GM12878 (cell line): ENCODE measurements at regions not wholly inside any gene's neighbourhood (a gene's known extent, or its start where the extent isn't known, plus 50 kb on each side); places are given as distances from the start of the nearest gene placed in this dataset.

Experiments
- ATAC-seq: fragments of 200-7000 bp; cut with Tn5 transposase; 3 replicates; pipeline ENCODE4 v1.9.1; 2020; ENCODE audit warnings: mild to moderate bottlenecking, moderate library complexity
- BruUV-seq: library from RNA; stranded (reverse); fragments of 400-500 nt; replicated peaks from 2 replicates; lab custom pipeline; 2021; lab: Mats Ljungman, UMichigan
- CTCF ChIA-PET: fragments of 300-600 bp; sonication (Branson Sonifier 250); formaldehyde crosslinking; extraction: SDS; loops from one replicate; lab custom pipeline; 2021; ENCODE audit warnings: inconsistent platforms; lab: Yijun Ruan, JAX
- POLR2A ChIA-PET: fragments of 350-600 bp; formaldehyde crosslinking; extraction: SDS; loops from one replicate; lab custom pipeline; 2021; ENCODE audit warnings: inconsistent platforms; lab: Charles Lee
- RAD21 ChIA-PET: fragments of 300-600 bp; sonication (Branson Sonifier 250); formaldehyde crosslinking; loops from one replicate; lab custom pipeline; 2023; ENCODE audit warnings: antibody characterized with exemption; ENCODE audit not compliant: unreplicated experiment; lab: Charles Lee
- SMC1A ChIA-PET: fragments of 300-600 bp; sonication (Branson Sonifier 250); formaldehyde crosslinking; loops from one replicate; lab custom pipeline; 2023; ENCODE audit not compliant: unreplicated experiment, uncharacterized antibody; lab: Charles Lee
- DNase-seq: peaks from one replicate; pipeline ENCODE4 v3.0.0-alpha.2; 2011; ENCODE audit warnings: low read depth, low spot score
- FAIRE-seq: peaks from 3 replicates; lab custom pipeline; 2011; peaks lifted over from hg19 to GRCh38; lab: Jason Lieb, UNC
- H2AFZ ChIP-seq: 2 replicates; pipeline ENCODE4 v1.6.0; 2011; ENCODE audit warnings: low read depth, low read length, control low read depth; ENCODE audit not compliant: control insufficient read depth
- H3K27ac ChIP-seq: 2 replicates; pipeline ENCODE4 v1.5.1; 2011; ENCODE audit warnings: control low read depth; ENCODE audit not compliant: control insufficient read depth, insufficient read depth
- H3K27me3 ChIP-seq, 2 experiments: replicated peaks in 1 of 2; 2 replicates each; pipeline versions ENCODE4 v1.6.0 to v1.6.1; 2011; ENCODE audit warnings: low read length in 1 of 2; ENCODE audit not compliant: control insufficient read depth in 2 of 2, insufficient read depth in 2 of 2
- H3K36me3 ChIP-seq, 2 experiments: 2 replicates each; pipeline ENCODE4 v1.5.1; 2011; ENCODE audit warnings: low read length in 1 of 2; ENCODE audit not compliant: control insufficient read depth in 2 of 2, insufficient read depth in 2 of 2
- H3K4me1 ChIP-seq: 2 replicates; pipeline ENCODE4 v1.6.1; 2011; ENCODE audit warnings: mild to moderate bottlenecking, low read length, moderate library complexity, mixed read lengths; ENCODE audit not compliant: control insufficient read depth, insufficient read depth
- H3K4me2 ChIP-seq: 2 replicates; pipeline ENCODE4 v1.6.0; 2011; ENCODE audit warnings: control low read depth; ENCODE audit not compliant: control insufficient read depth, insufficient read depth
- H3K4me3 ChIP-seq: fragments of 200-600 bp; sonication (generic); 2 replicates; pipeline ENCODE4 v1.5.1; 2016
- H3K79me2 ChIP-seq: 2 replicates; pipeline ENCODE4 v1.6.0; 2011; ENCODE audit warnings: low read length; ENCODE audit not compliant: control insufficient read depth, insufficient read depth
- H3K9ac ChIP-seq: 2 replicates; pipeline ENCODE4 v1.8.0; 2011; ENCODE audit warnings: low read length, control low read depth, mixed read lengths; ENCODE audit not compliant: control insufficient read depth, insufficient read depth
- H3K9me3 ChIP-seq: replicated peaks from 3 replicates; pipeline ENCODE4 v1.5.1; 2011; ENCODE audit warnings: mild to moderate bottlenecking, low read length; ENCODE audit not compliant: control insufficient read depth, insufficient read depth
- H4K20me1 ChIP-seq: 2 replicates; pipeline ENCODE4 v1.6.0; 2011; ENCODE audit not compliant: control insufficient read depth, insufficient read depth
- ATF7 ChIP-seq: fragments of 450-650 bp; IDR thresholded peaks from 2 replicates; pipeline ENCODE4 v1.6.1; 2016; ENCODE audit warnings: low read depth, mild to moderate bottlenecking
- BCL11A ChIP-seq: IDR thresholded peaks from 2 replicates; pipeline ENCODE4 v1.6.1; 2011; ENCODE audit warnings: low read depth, low read length
- ETV6 ChIP-seq, 2 experiments: fragments of 450-650 bp in 1 of 2; IDR thresholded peaks in 1 of 2; conservative IDR thresholded peaks in 1 of 2; 2 replicates each; pipeline ENCODE4 v1.6.1; 2014; ENCODE audit warnings: antibody characterized with exemption in 1 of 2, borderline replicate concordance in 1 of 2, low read depth in 1 of 2, mild to moderate bottlenecking in 1 of 2, moderate library complexity in 1 of 2
- PBX3 ChIP-seq: IDR thresholded peaks from 2 replicates; pipeline ENCODE4 v1.6.1; 2011; ENCODE audit warnings: mild to moderate bottlenecking, low read depth, low read length, moderate library complexity; ENCODE audit not compliant: insufficient replicate concordance
- REST ChIP-seq: IDR thresholded peaks from 2 replicates; pipeline ENCODE4 v1.6.1; 2012; ENCODE audit warnings: mild to moderate bottlenecking, low read depth, low read length
- SMARCA5 ChIP-seq: fragments of 450-650 bp; IDR thresholded peaks from 2 replicates; pipeline ENCODE4 v1.6.1; 2017; ENCODE audit warnings: mild to moderate bottlenecking
- SMC3 ChIP-seq: IDR thresholded peaks from 2 replicates; pipeline ENCODE4 v1.6.1; 2011; ENCODE audit warnings: low read length, improper control_type of control experiment, borderline replicate concordance
- SUPT20H ChIP-seq: IDR thresholded peaks from 2 replicates; pipeline ENCODE4 v1.6.1; 2011; ENCODE audit warnings: low read depth, mild to moderate bottlenecking, low read length, moderate library complexity, borderline replicate concordance; ENCODE audit not compliant: control insufficient read depth
- WRNIP1 ChIP-seq: IDR thresholded peaks from 2 replicates; pipeline ENCODE4 v1.6.1; 2011; ENCODE audit warnings: low read depth, low read length, improper control_type of control experiment, borderline replicate concordance
- YY1 ChIP-seq: IDR thresholded peaks from 2 replicates; pipeline ENCODE4 v1.6.1; 2011; ENCODE audit warnings: low read depth, mild to moderate bottlenecking, low read length
- ZBTB11 ChIP-seq: fragments of 450-650 bp; formaldehyde crosslinking; IDR thresholded peaks from 2 replicates; pipeline ENCODE4 v1.5.0; 2022; ENCODE audit warnings: mild to moderate bottlenecking, missing genetic modification characterization
- WGBS: methylation state at CpG from one replicate; pipeline ENCODE4 v1.1.6; 2016; ENCODE audit warnings: low lambda C conversion rate; ENCODE audit not compliant: insufficient replicate concordance, insufficient coverage; ENCODE audit errors: missing lambda C conversion rate; 5-methylcytosine and 5-hydroxymethylcytosine counted together
- in situ Hi-C: fragments of 300-500 bp; cut with MboI; formaldehyde crosslinking; loops from 9 replicates; pipeline ENCODE4 v1.14.3; 2018; ENCODE audit warnings: mixed read lengths
- intact Hi-C: fragments of 100-400 bp; cut with micrococcal nuclease; formaldehyde crosslinking; loops from one replicate; pipeline ENCODE4 v1.14.2; 2022; ENCODE audit not compliant: unreplicated experiment

- H3K36me3 ChIP-seq = no peaks in the 10 kb centered on the region
- no peak overlapping the region for H3K4me3 ChIP-seq
- H3K4me2 ChIP-seq = no peak overlapping the region
- no peak overlapping the region for H3K9ac ChIP-seq
- no peak for FAIRE-seq
- BruUV-seq = no TSS peak
- ChIA-PET CTCF (no interaction called here), SMC1A (no interaction called here), POLR2A (no interaction called here), RAD21 (no interaction called here)
- intact Hi-C loops = no loop called here
- no peak for ATAC-seq
- DNase-seq = no peak
- no peaks in the 10 kb centered on the region for H3K27me3 ChIP-seq
- H2AFZ ChIP-seq = no peak overlapping the region
- WGBS = 18% methylated on average over 1 of the region's 1 CpG
- H3K79me2 ChIP-seq = no peaks in the 10 kb centered on the region
- no peaks in the 10 kb centered on the region for H4K20me1 ChIP-seq
- no peak overlapping the region for H3K27ac ChIP-seq
- no peaks in the 10 kb centered on the region for H3K4me1 ChIP-seq
- in situ Hi-C loops = no loop called here
- TF ChIP-seq ATF7 (no peak), BCL11A (no peak), REST (no peak), WRNIP1 (no peak), YY1 (no peak), ETV6 (conservative IDR thresholded peaks at IDR 0.05 in 1 of 2, IDR thresholded peaks at IDR 0.05 in 1 of 2; ENCODE audit: borderline replicate concordance in 1 of 2, low read depth in 1 of 2) (no peak), SUPT20H (no peak), SMC3 (no peak), ZBTB11 (CRISPR knock-in tag) (no peak), PBX3 (no peak), SMARCA5 (no peak)
- no peaks in the 10 kb centered on the region for H3K9me3 ChIP-seq
Measured at GRCh38 chr13:55069746-55070145, 2041.1 kb downstream of the OLFM4 start.
